ENCODE measurements at regions not wholly inside any gene's neighbourhood (a gene's known extent, or its start where the extent isn't known, plus 50 kb on each side); places are given as distances from the start of the nearest gene placed in this dataset.

GRCh38 chrX:39973810-39974209 lies 123.9 kb downstream of the BCOR start:
- DNase-seq (ENCODE audit: extremely low read depth, low read depth): no peak
- TF ChIP-seq, protein P1, sequence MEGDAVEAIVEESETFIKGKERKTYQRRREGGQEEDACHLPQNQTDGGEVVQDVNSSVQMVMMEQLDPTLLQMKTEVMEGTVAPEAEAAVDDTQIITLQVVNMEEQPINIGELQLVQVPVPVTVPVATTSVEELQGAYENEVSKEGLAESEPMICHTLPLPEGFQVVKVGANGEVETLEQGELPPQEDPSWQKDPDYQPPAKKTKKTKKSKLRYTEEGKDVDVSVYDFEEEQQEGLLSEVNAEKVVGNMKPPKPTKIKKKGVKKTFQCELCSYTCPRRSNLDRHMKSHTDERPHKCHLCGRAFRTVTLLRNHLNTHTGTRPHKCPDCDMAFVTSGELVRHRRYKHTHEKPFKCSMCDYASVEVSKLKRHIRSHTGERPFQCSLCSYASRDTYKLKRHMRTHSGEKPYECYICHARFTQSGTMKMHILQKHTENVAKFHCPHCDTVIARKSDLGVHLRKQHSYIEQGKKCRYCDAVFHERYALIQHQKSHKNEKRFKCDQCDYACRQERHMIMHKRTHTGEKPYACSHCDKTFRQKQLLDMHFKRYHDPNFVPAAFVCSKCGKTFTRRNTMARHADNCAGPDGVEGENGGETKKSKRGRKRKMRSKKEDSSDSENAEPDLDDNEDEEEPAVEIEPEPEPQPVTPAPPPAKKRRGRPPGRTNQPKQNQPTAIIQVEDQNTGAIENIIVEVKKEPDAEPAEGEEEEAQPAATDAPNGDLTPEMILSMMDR (IDR thresholded peaks at IDR 0.05; ENCODE audit: low read depth, low read length): no peak

GRCh38 chrX:39974270-39974669 lies 123.5 kb downstream of the BCOR start:
- TF ChIP-seq, protein P1 (IDR thresholded peaks at IDR 0.05; ENCODE audit: low read depth, low read length): no peak
- no peak for DNase-seq (ENCODE audit: extremely low read depth, low read depth)

DNA sequence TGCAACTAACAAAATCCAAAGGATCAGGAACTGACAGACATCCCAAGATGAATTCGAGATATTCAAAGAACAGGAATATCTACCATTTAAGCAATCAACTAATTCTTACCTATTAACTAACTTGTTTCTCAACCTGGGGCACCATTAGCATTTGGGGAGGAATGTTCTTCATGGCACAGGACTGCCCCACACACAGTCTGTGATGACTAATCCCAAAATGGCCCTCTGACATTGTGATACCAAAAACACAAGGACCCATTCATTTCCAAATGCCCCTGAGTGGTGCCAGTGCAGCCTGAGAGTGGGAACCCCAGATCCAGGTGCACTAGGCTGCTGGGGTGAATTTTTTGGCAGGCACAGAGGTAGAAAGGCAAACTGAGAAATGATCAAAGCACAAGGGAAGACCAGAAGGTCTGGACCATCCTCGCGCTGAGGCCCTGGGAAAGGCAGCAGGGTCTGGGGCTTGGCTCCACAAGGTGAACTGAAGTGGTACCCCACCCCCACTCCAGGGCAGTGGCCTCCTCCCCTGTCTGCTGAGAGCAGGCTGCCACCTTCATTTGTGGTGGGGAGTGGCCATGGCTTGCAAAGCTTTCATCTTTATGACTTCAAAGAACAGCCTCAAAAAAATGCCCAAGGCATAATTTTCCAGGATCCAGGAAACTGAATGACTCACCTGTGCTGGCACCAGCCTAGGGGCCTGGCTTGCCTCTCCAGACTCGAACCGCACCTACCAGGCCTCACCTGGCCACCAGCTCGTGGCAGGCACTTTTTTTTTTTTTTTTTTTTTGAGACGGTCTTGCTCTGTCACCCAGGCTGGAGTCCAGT lies 122.4 kb downstream of the BCOR start:
- DNase-seq (ENCODE audit: extremely low read depth, low read depth): no peak
- TF ChIP-seq, protein P1 (IDR thresholded peaks at IDR 0.05; ENCODE audit: low read depth, low read length): no peak

- no peak for DNase-seq (ENCODE audit: extremely low read depth, low read depth)
- TF ChIP-seq, protein P1 (IDR thresholded peaks at IDR 0.05; ENCODE audit: low read depth, low read length): no peak
These were observed 115.8 kb downstream of the BCOR start for GRCh38 chrX:39981946-39982345.

GRCh38 chrX:39982948-39983347 lies 114.8 kb downstream of the BCOR start:
- DNase-seq (ENCODE audit: extremely low read depth, low read depth): no peak
- TF ChIP-seq, protein P1 (IDR thresholded peaks at IDR 0.05; ENCODE audit: low read depth, low read length): no peak

DNA sequence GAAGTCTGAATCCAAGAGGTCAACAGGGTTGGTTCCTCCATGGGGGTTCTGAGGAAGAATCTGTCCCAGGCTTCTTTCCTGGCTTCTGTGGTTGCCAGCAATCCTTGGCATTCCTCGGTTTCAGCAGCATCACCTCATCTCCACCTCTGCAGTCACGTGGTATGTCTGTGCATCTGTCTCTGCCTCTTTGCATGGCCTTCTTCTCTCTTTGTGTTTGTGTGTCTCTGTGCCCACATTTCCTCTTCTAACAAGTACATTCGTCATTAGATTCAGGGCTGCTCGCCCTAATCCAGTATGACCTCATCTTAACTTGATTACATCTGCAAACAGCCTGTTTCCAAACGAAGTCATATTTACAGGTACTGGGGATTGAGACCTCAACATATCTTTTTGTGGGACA lies 114.0 kb downstream of the BCOR start:
- DNase-seq (ENCODE audit: extremely low read depth, low read depth): no peak
- TF ChIP-seq, protein P1 (IDR thresholded peaks at IDR 0.05; ENCODE audit: low read depth, low read length): no peak

DNA sequence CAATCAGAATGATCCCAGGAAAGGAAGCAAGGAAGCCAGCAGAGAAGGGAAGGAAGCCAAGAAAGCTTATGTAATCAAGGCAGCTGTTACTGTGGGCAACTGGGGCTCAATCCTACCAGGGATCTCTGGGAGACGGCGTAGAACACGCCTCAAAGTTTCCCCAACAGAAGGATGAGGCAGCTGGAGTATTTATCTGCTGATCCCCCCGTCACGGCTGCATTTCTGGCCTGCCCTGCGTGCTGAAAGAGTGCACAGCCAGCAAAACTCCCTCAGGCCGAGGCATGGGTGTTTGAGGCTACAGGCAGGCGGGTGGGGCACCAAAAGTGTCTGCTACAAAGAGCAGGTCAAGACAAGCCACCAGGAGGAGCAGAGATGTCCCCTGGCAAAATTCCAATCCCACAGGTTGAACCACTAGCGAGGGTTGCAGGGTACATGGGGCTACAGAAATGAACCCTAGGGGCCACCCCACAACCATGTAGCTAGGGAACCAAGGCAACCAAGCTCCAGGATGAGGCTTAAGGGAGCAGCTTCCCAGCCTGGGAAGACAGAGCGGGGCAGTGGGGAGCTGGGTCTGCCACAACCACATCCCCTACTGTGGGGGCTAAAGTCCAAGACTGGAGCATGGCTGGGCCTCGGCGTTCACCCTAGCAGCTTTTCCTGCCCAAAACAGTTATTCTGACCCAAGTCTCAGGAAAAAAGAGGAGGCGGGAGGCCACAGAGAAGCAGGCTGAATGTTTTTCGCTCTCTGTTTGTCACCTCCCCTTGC lies 113.4 kb downstream of the BCOR start:
- TF ChIP-seq, protein P1 (IDR thresholded peaks at IDR 0.05; ENCODE audit: low read depth, low read length): no peak
- no peak for DNase-seq (ENCODE audit: extremely low read depth, low read depth)

Data from AG09319 (cell line).